K562 (cell line): ENCODE measurements at regions not wholly inside any gene's neighbourhood (a gene's known extent, or its start where the extent isn't known, plus 50 kb on each side); places are given as distances from the start of the nearest gene placed in this dataset.
"Not testable (repeated sequence)": the region's sequence is repeated elsewhere in the genome, so short reads cannot be mapped to it uniquely, and the experiment has no call there.

Experiments
- ATAC-seq: fragments of 200-7000 bp; cut with Tn5 transposase; 3 replicates; pipeline ENCODE4 v1.9.1; 2020; ENCODE audit warnings: moderate library complexity
- BruUV-seq: library from RNA; stranded (reverse); fragments of 400-500 nt; replicated peaks from 2 replicates; lab custom pipeline; 2021; lab: Mats Ljungman, UMichigan
- CTCF ChIA-PET: fragments of 300-600 bp; formaldehyde crosslinking; extraction: SDS; loops from one replicate; lab custom pipeline; 2021; ENCODE audit warnings: low intra/inter-chr PET ratio; lab: Yijun Ruan, JAX
- POLR2A ChIA-PET: fragments of 300-600, 350-650 bp; sonication (Branson Sonifier 250); formaldehyde crosslinking; extraction: SDS; loops from one replicate; lab custom pipeline; 2021; ENCODE audit warnings: antibody characterized with exemption, inconsistent platforms; lab: Yijun Ruan, JAX
- DNase-seq, 4 experiments: peaks; one replicate each; pipeline versions ENCODE4 v3.0.0 to v3.0.0-alpha.2; 2011 to 2018; ENCODE audit warnings: low spot score in 3 of 4, mixed read lengths in 3 of 4; ENCODE audit errors: extremely low read depth in 1 of 4
- FAIRE-seq: peaks from 2 replicates; lab custom pipeline; 2011; peaks lifted over from hg19 to GRCh38; lab: Jason Lieb, UNC
- H2AFZ ChIP-seq: 2 replicates; pipeline ENCODE4 v1.6.0; 2011; ENCODE audit warnings: low read depth, low read length, control low read depth, inconsistent platforms
- H3K27ac ChIP-seq: fragments of 200-600 bp; 3 replicates; pipeline ENCODE4 v1.8.0; 2011; ENCODE audit warnings: low read depth, mild to moderate bottlenecking, control low read depth, inconsistent platforms, low read length, moderate library complexity, mixed read lengths; ENCODE audit errors: extremely low read depth
- H3K27me3 ChIP-seq, 2 experiments: fragments of 300-600 bp in 1 of 2; 2 replicates in 1 of 2; 3 replicates in 1 of 2; pipeline versions ENCODE4 v1.6.0 to v1.8.0; 2011; ENCODE audit warnings: inconsistent platforms in 2 of 2, low read length in 2 of 2, mild to moderate bottlenecking in 1 of 2, mixed read lengths in 1 of 2, moderate library complexity in 1 of 2; ENCODE audit not compliant: control insufficient read depth in 2 of 2, insufficient read depth in 2 of 2
- H3K36me3 ChIP-seq: fragments of 300-600 bp; 3 replicates; pipeline ENCODE4 v1.8.0; 2011; ENCODE audit warnings: mild to moderate bottlenecking, low read length, inconsistent platforms; ENCODE audit not compliant: control insufficient read depth, insufficient read depth
- H3K4me1 ChIP-seq, 2 experiments: fragments of 200-600 bp in 1 of 2; replicated peaks in 1 of 2; 2 replicates in 1 of 2; 3 replicates in 1 of 2; pipeline versions ENCODE4 v1.5.1 to v1.8.0; 2011; ENCODE audit warnings: inconsistent platforms in 2 of 2, low read length in 2 of 2, mild to moderate bottlenecking in 1 of 2, mixed read lengths in 1 of 2, moderate library complexity in 1 of 2; ENCODE audit not compliant: control insufficient read depth in 2 of 2, insufficient read depth in 2 of 2
- H3K4me2 ChIP-seq: 2 replicates; pipeline ENCODE4 v1.6.1; 2011; ENCODE audit warnings: low read length, control low read depth, inconsistent platforms, mixed read lengths; ENCODE audit not compliant: insufficient read depth
- H3K4me3 ChIP-seq: fragments of 200-600 bp; sonication (generic), shearing (Covaris generic); 2 replicates; pipeline ENCODE4 v1.5.1; 2016; ENCODE audit warnings: control low read depth, inconsistent platforms
- H3K79me2 ChIP-seq: fragments of 200-600 bp; 3 replicates; pipeline ENCODE4 v1.8.0; 2011; ENCODE audit warnings: low read length, inconsistent platforms; ENCODE audit not compliant: control insufficient read depth, insufficient read depth
- H3K9ac ChIP-seq, 2 experiments: 2 replicates each; pipeline versions ENCODE4 v1.6.0 to v1.6.1; 2011; ENCODE audit warnings: low read depth in 2 of 2, low read length in 2 of 2, control low read depth in 1 of 2, inconsistent platforms in 1 of 2, mild to moderate bottlenecking in 1 of 2, mixed read lengths in 1 of 2; ENCODE audit not compliant: insufficient read depth in 1 of 2
- H3K9me1 ChIP-seq: one replicate; pipeline ENCODE4 v1.6.0; 2011; ENCODE audit warnings: inconsistent platforms, mild to moderate bottlenecking, low read length, moderate library complexity; ENCODE audit not compliant: control insufficient read depth, insufficient read depth
- H3K9me3 ChIP-seq: replicated peaks from 2 replicates; pipeline ENCODE4 v1.5.1; 2011; ENCODE audit warnings: low read depth, low read length, inconsistent platforms; ENCODE audit not compliant: control insufficient read depth, insufficient read depth
- H4K20me1 ChIP-seq: replicated peaks from 2 replicates; pipeline ENCODE4 v1.6.1; 2011; ENCODE audit warnings: low read length, inconsistent platforms, mixed read lengths; ENCODE audit not compliant: control insufficient read depth, insufficient read depth
- WGBS: fragments of 100-300 bp; shearing (Covaris generic); methylation state at CpG from one replicate; pipeline ENCODE4 v1.1.6; 2016; ENCODE audit warnings: low coverage, mixed read lengths; ENCODE audit not compliant: insufficient coverage; ENCODE audit errors: missing lambda C conversion rate; 5-methylcytosine and 5-hydroxymethylcytosine counted together
- in situ Hi-C: fragments of 300-500 bp; cut with MboI; formaldehyde crosslinking; loops from 4 replicates; pipeline ENCODE4 v1.15.0; 2018; ENCODE audit warnings: inconsistent platforms, mixed read lengths
- intact Hi-C: fragments of 100-400 bp; cut with micrococcal nuclease; formaldehyde crosslinking; loops from 2 replicates; pipeline ENCODE4 v1.14.2; 2022

DNA sequence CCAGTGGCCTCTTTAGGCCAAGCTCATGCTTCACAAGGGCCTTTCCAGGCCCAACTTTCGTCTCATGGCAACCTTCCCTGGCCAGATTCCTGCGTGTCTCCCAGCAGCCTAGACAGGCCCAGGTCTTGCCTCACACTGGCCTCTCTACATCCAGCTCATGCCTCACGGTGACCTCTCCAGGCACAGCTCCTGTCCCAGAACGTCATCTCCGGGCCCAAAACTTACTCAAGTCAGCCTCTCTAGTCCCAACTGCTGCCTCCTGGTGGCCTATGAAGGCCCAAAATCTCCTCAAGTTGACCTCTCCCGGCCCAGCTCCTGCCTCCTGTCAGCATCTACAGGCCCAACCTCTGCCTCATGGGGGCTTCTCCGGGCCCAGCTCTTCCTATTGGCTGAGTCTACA lies 54.3 kb upstream of the METTL14 start:
- H3K9ac ChIP-seq, H4K20me1 ChIP-seq, H3K4me3 ChIP-seq, H3K4me2 ChIP-seq, DNase-seq, POLR2A ChIA-PET, FAIRE-seq, H3K27ac ChIP-seq, H2AFZ ChIP-seq, BruUV-seq, H3K4me1 ChIP-seq, intact Hi-C loops, H3K79me2 ChIP-seq, in situ Hi-C loops, ATAC-seq, H3K9me3 ChIP-seq, H3K27me3 ChIP-seq, CTCF ChIA-PET, H3K9me1 ChIP-seq: not testable (repeated sequence)
- 100% methylated on average over 2 of the region's 7 CpGs for WGBS
- H3K36me3 ChIP-seq = peaks cover 10% of the 10 kb centered on the region; the same call in 1 of the 3 replicates

DNA sequence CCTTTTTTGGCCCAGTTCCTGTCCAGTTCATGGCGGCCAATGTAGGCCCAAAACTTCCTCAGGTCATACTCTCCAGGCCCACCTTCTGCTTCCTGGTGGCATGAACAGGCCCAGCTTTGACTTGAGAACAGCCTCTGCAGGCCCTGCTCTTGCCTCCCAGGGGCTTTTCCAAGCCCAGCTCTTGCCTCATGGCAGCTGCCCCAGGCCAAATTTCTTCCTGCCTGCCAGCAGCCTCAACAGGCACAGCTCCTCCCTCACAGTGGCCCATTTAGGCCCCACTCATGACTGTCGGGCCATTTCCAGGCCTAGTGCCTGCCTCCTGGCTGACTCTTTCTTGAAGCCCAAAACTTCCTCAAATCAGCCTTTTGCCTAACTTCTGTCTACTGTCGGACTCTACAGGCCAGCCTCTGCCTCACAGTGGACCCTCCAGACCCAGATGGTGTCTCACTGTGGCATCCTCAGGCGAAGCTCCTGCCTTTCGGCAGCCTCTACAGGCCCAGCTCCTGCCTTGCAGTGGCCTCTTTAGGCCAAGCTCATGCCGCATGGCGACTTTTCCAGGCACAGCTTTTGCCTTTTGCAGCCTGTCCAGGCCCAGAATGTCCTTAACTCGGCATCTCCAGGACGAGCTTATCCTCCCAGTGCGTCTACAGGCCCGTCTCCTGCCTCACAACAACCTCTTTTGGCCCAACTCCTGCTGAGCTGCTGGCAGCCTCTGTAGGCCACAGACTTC lies 53.7 kb upstream of the METTL14 start:
- in situ Hi-C loops, CTCF ChIA-PET, H3K4me1 ChIP-seq, H3K27me3 ChIP-seq, H3K9me3 ChIP-seq, BruUV-seq, H3K4me3 ChIP-seq, H3K79me2 ChIP-seq, FAIRE-seq, H3K27ac ChIP-seq, H4K20me1 ChIP-seq, H3K9me1 ChIP-seq, H3K4me2 ChIP-seq, POLR2A ChIA-PET, H2AFZ ChIP-seq, H3K9ac ChIP-seq, intact Hi-C loops, ATAC-seq: not testable (repeated sequence)
- peak in 1 of 4 experiments; percentile 1 for DNase-seq
- H3K36me3 ChIP-seq = peaks cover 10% of the 10 kb centered on the region; the same call in 1 of the 3 replicates
- WGBS = 97% methylated on average over 5 of the region's 11 CpGs

DNA sequence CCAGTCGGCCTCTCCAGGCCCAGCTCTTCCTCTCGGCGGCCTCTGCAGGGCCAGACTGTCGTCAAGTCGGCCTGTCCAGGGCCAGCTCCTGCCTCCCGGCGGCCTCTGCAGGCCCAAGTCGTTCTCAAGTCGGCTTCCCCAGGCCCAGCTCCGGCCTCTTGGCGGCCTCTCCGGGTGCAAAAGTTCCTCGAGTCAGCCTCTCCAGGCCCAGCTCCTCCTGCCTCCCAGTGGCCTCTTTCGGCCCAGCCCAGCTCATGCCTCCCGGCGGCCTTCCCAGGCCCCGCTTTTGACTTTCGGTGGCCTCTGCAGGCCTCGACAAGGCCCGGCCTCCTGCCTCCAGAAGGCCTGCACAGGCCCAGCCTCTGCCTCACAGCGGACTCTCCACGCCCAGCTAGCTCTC lies 51.7 kb upstream of the METTL14 start:
- WGBS = 87% methylated on average over 8 of the region's 22 CpGs

More for the DNA sequence above, 51.7 kb upstream of the METTL14 start:
- H3K9me3 ChIP-seq, POLR2A ChIA-PET, BruUV-seq, H3K4me1 ChIP-seq, in situ Hi-C loops, ATAC-seq, H3K9ac ChIP-seq, H2AFZ ChIP-seq, H4K20me1 ChIP-seq, intact Hi-C loops, H3K4me2 ChIP-seq, H3K27me3 ChIP-seq, FAIRE-seq, H3K27ac ChIP-seq, H3K79me2 ChIP-seq, H3K9me1 ChIP-seq, DNase-seq, H3K4me3 ChIP-seq, CTCF ChIA-PET: not testable (repeated sequence)
- peaks cover 10% of the 10 kb centered on the region; the same call in 1 of the 3 replicates for H3K36me3 ChIP-seq
